H1 (cell line): ENCODE measurements at regions not wholly inside any gene's neighbourhood (a gene's known extent, or its start where the extent isn't known, plus 50 kb on each side); places are given as distances from the start of the nearest gene placed in this dataset.

ENCODE experiments used
- CHD2 ChIP-seq: IDR thresholded peaks from 2 replicates; pipeline ENCODE4 v1.6.1; 2012; ENCODE audit warnings: low read length, improper control_type of control experiment
- EP300 ChIP-seq, 2 experiments: IDR thresholded peaks; 1 replicate in 1 of 2; 2 replicates in 1 of 2; pipeline ENCODE4 v1.6.1; 2011 to 2012; ENCODE audit warnings: low read depth in 2 of 2, low read length in 2 of 2, mild to moderate bottlenecking in 2 of 2, borderline replicate concordance in 1 of 2, inconsistent platforms in 1 of 2, moderate library complexity in 1 of 2
- EZH2 ChIP-seq: fragments of 200-600 bp; sonication (generic); IDR thresholded peaks from 2 replicates; pipeline ENCODE4 v1.7.1; 2012; ENCODE audit warnings: low read depth, mild to moderate bottlenecking, moderate library complexity, low read length, inconsistent platforms; ENCODE audit not compliant: severe bottlenecking
- KDM4A ChIP-seq: IDR thresholded peaks from one replicate; pipeline ENCODE4 v1.7.1; 2012; ENCODE audit warnings: low read depth, mild to moderate bottlenecking, moderate library complexity, low read length, inconsistent platforms; ENCODE audit not compliant: severe bottlenecking
- NRF1 ChIP-seq: IDR thresholded peaks from 2 replicates; pipeline ENCODE4 v1.6.1; 2011; ENCODE audit warnings: mild to moderate bottlenecking, low read depth, low read length, improper control_type of control experiment
- POLR2A ChIP-seq, 2 experiments: IDR thresholded peaks; 1 replicate in 1 of 2; 2 replicates in 1 of 2; pipeline ENCODE4 v1.6.1; 2011; ENCODE audit warnings: low read depth in 2 of 2, low read length in 2 of 2, mild to moderate bottlenecking in 2 of 2; ENCODE audit errors: control extremely low read depth in 1 of 2
- RFX5 ChIP-seq: IDR thresholded peaks from 2 replicates; pipeline ENCODE4 v1.6.1; 2011; ENCODE audit warnings: low read depth, low read length, improper control_type of control experiment, borderline replicate concordance
- SIX5 ChIP-seq: IDR thresholded peaks from 2 replicates; pipeline ENCODE4 v1.6.1; 2011; ENCODE audit warnings: mild to moderate bottlenecking, low read depth, low read length
- TEAD4 ChIP-seq: IDR thresholded peaks from 2 replicates; pipeline ENCODE4 v1.6.1; 2012; ENCODE audit warnings: low read depth, low read length, inconsistent platforms, mixed read lengths
- TF ChIP-seq, protein P1 (sequence below): IDR thresholded peaks from 2 replicates; pipeline ENCODE4 v1.6.1; 2011; ENCODE audit warnings: low read depth, mild to moderate bottlenecking, low read length; ENCODE audit not compliant: insufficient read depth
- TF ChIP-seq, protein P2 (sequence below), 3 experiments: IDR thresholded peaks; 1 replicate in 2 of 3; 2 replicates in 1 of 3; pipeline versions ENCODE4 v1.5.1 to v1.6.1; 2011; ENCODE audit warnings: low read length in 3 of 3, mild to moderate bottlenecking in 3 of 3, inconsistent platforms in 2 of 3, low read depth in 1 of 3, moderate library complexity in 1 of 3; ENCODE audit not compliant: insufficient read depth in 1 of 3; ENCODE audit errors: control extremely low read depth in 1 of 3

DNA sequence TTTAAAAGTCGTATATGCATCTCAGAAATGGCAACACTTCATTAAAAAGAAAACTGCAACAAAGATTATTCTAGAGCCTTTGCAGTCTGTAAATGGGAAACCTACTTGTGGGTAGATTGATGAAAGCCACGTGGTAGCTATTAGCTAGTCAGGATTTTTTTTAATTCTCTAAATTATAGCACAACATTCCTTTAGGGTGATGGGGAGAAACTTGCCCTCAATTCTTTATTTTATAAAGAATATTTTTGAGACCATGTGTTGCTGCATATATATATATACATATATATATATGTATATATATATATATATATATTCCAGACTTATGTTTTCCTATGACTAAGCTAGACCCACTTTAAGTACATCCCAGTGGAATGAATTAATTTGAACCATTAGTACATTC is 118.0 kb downstream of the PPP1R3A start:
- no peak for TF ChIP-seq EZH2
- TF ChIP-seq CHD2: no peak
- TF ChIP-seq, protein P1, sequence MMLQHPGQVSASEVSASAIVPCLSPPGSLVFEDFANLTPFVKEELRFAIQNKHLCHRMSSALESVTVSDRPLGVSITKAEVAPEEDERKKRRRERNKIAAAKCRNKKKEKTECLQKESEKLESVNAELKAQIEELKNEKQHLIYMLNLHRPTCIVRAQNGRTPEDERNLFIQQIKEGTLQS: no peak
- no peak for TF ChIP-seq KDM4A
- TF ChIP-seq, protein P2, sequence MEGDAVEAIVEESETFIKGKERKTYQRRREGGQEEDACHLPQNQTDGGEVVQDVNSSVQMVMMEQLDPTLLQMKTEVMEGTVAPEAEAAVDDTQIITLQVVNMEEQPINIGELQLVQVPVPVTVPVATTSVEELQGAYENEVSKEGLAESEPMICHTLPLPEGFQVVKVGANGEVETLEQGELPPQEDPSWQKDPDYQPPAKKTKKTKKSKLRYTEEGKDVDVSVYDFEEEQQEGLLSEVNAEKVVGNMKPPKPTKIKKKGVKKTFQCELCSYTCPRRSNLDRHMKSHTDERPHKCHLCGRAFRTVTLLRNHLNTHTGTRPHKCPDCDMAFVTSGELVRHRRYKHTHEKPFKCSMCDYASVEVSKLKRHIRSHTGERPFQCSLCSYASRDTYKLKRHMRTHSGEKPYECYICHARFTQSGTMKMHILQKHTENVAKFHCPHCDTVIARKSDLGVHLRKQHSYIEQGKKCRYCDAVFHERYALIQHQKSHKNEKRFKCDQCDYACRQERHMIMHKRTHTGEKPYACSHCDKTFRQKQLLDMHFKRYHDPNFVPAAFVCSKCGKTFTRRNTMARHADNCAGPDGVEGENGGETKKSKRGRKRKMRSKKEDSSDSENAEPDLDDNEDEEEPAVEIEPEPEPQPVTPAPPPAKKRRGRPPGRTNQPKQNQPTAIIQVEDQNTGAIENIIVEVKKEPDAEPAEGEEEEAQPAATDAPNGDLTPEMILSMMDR (IDR thresholded peaks at IDR 0.05; ENCODE audit: control extremely low read depth in 1 of 3, insufficient read depth in 1 of 3, low read depth in 1 of 3, low read length in 3 of 3): no peak
- TF ChIP-seq RFX5: no peak
- no peak for TF ChIP-seq POLR2A (IDR thresholded peaks at IDR 0.05; ENCODE audit: control extremely low read depth in 1 of 2, low read depth in 2 of 2, low read length in 2 of 2)
- TF ChIP-seq NRF1: no peak
- no peak for TF ChIP-seq EP300 (IDR thresholded peaks at IDR 0.05; ENCODE audit: borderline replicate concordance in 1 of 2, low read depth in 2 of 2, low read length in 2 of 2)
- TF ChIP-seq TEAD4: no peak
- TF ChIP-seq SIX5: no peak
